ENCODE measurements at regions not wholly inside any gene's neighbourhood (a gene's known extent, or its start where the extent isn't known, plus 50 kb on each side); places are given as distances from the start of the nearest gene placed in this dataset.

- intact Hi-C loops (cut with DNase I), result no loop called here
- DNase-seq (ENCODE audit: low spot score), result no peak
Measured at GRCh38 chr4:31613946-31614623, 893.9 kb downstream of the PCDH7 start.

GRCh38 chr4:31617667-31618066, 897.5 kb downstream of the PCDH7 start:
- intact Hi-C loops (cut with DNase I), result no loop called here
- no peak for DNase-seq (ENCODE audit: low spot score)

GRCh38 chr4:31620476-31620875, 900.3 kb downstream of the PCDH7 start:
- intact Hi-C loops (cut with DNase I), result no loop called here
- DNase-seq (ENCODE audit: low spot score), result no peak

GRCh38 chr4:31645236-31645635, 925.1 kb downstream of the PCDH7 start:
- DNase-seq (ENCODE audit: low spot score), result no peak
- intact Hi-C loops (cut with DNase I), result no loop called here

GRCh38 chr4:31647786-31648185, 927.6 kb downstream of the PCDH7 start:
- intact Hi-C loops (cut with DNase I), result no loop called here
- no peak for DNase-seq (ENCODE audit: low spot score)

- DNase-seq (ENCODE audit: low spot score), result no peak
- intact Hi-C loops (cut with DNase I), result no loop called here
Measured at GRCh38 chr4:31649878-31650277, 929.7 kb downstream of the PCDH7 start.

GRCh38 chr4:31651541-31651940, 931.4 kb downstream of the PCDH7 start:
- intact Hi-C loops (cut with DNase I), result no loop called here
- no peak for DNase-seq (ENCODE audit: low spot score)

- no peak for DNase-seq (ENCODE audit: low spot score)
- intact Hi-C loops (cut with DNase I), result no loop called here
Measured at GRCh38 chr4:31655328-31655727, 935.2 kb downstream of the PCDH7 start.

- DNase-seq (ENCODE audit: low spot score), result no peak
- intact Hi-C loops (cut with DNase I), result no loop called here
Measured at GRCh38 chr4:31657859-31658570, 937.8 kb downstream of the PCDH7 start.

GRCh38 chr4:31660916-31661315, 940.7 kb downstream of the PCDH7 start:
- intact Hi-C loops (cut with DNase I), result no loop called here
- no peak for DNase-seq (ENCODE audit: low spot score)

- no peak for DNase-seq (ENCODE audit: low spot score)
- intact Hi-C loops (cut with DNase I), result no loop called here
Measured at GRCh38 chr4:31662951-31663350, 942.8 kb downstream of the PCDH7 start.

- intact Hi-C loops (cut with DNase I), result no loop called here
- no peak for DNase-seq (ENCODE audit: low spot score)
Measured at GRCh38 chr4:31667686-31668085, 947.5 kb downstream of the PCDH7 start.

GRCh38 chr4:31674313-31674947, 954.3 kb downstream of the PCDH7 start:
- DNase-seq (ENCODE audit: low spot score), result no peak
- intact Hi-C loops (cut with DNase I), result loop anchor here (5.0 kb wide), 1 partner anchor 962 kb away; no protein-coding TSS in a partner anchor

- intact Hi-C loops (cut with DNase I), result no loop called here
- DNase-seq (ENCODE audit: low spot score), result no peak
Measured at GRCh38 chr4:31678356-31678755, 958.2 kb downstream of the PCDH7 start.

GRCh38 chr4:31682796-31683195, 962.6 kb downstream of the PCDH7 start:
- intact Hi-C loops (cut with DNase I), result no loop called here
- no peak for DNase-seq (ENCODE audit: low spot score)

- intact Hi-C loops (cut with DNase I), result no loop called here
Measured at GRCh38 chr4:31687717-31688342, 967.7 kb downstream of the PCDH7 start.

GRCh38 chr4:31692399-31692940, 972.3 kb downstream of the PCDH7 start:
- no peak for DNase-seq (ENCODE audit: low spot score)
- intact Hi-C loops (cut with DNase I), result no loop called here

More at GRCh38 chr4:31687717-31688342, 967.7 kb downstream of the PCDH7 start:
- no peak for DNase-seq (ENCODE audit: low spot score)

- no peak for DNase-seq (ENCODE audit: low spot score)
Measured at GRCh38 chr4:31701256-31701655, 981.1 kb downstream of the PCDH7 start.

GRCh38 chr4:31702326-31702725, 982.2 kb downstream of the PCDH7 start:
- no peak for DNase-seq (ENCODE audit: low spot score)
- intact Hi-C loops (cut with DNase I), result no loop called here

More at GRCh38 chr4:31701256-31701655, 981.1 kb downstream of the PCDH7 start:
- intact Hi-C loops (cut with DNase I), result no loop called here

- no peak for DNase-seq (ENCODE audit: low spot score)
- intact Hi-C loops (cut with DNase I), result no loop called here
Measured at GRCh38 chr4:31714238-31714637, 994.1 kb downstream of the PCDH7 start.

Data from cardiac septum (tissue), 1 donor.